ENCODE measurements at regions not wholly inside any gene's neighbourhood (a gene's known extent, or its start where the extent isn't known, plus 50 kb on each side); places are given as distances from the start of the nearest gene placed in this dataset.
A peak's percentile ranks its signal among the peaks of the same experiment; 100 is the strongest.

DNA sequence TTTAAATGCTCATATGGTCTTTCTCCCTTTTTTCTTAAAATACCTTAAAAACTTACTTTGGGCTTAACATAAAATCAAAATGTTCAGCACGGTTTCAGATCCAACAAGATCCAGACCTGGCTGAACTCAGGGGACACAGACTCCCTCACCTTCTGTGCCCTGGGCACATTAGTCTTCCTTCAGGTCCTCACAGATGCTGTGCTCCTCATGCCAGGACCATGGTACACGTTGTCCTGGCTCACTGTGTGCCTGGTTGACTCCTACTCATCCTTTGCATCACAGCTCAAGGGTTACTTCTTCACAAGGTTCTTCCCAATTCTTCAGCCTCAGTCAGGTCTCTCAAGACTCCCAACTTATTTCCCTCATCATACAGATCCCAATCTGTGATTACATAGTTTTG lies 73.6 kb upstream of the TCF21 start:
- TF ChIP-seq CTCF (IDR thresholded peaks at IDR 0.05): no peak

GRCh38 chr6:133816171-133816570 lies 72.7 kb upstream of the TCF21 start:
- TF ChIP-seq CTCF (IDR thresholded peaks at IDR 0.05): no peak
- H3K4me3 Mint-ChIP-seq (ENCODE audit: unreplicated experiment): no peak overlapping the region
- H3K27me3 Mint-ChIP-seq (ENCODE audit: unreplicated experiment): peaks cover 3% of the 10 kb centered on the region
- H3K27ac Mint-ChIP-seq (ENCODE audit: unreplicated experiment): no peak overlapping the region
- no peak for DNase-seq (ENCODE audit: extremely low spot score, unreplicated experiment)
- no peaks in the 10 kb centered on the region for H3K36me3 Mint-ChIP-seq (ENCODE audit: unreplicated experiment)
- no peaks in the 10 kb centered on the region for H3K4me1 Mint-ChIP-seq (ENCODE audit: unreplicated experiment)
- peaks cover 5% of the 10 kb centered on the region for H3K9me3 Mint-ChIP-seq (ENCODE audit: unreplicated experiment)

More for the DNA sequence above, 73.6 kb upstream of the TCF21 start:
- Mint-ChIP-seq H3K4me3 (ENCODE audit: unreplicated experiment) (no peak overlapping the region), H3K27ac (ENCODE audit: unreplicated experiment) (no peak overlapping the region), H3K27me3 (ENCODE audit: unreplicated experiment) (peaks cover 3% of the 10 kb centered on the region), H3K36me3 (ENCODE audit: unreplicated experiment) (no peaks in the 10 kb centered on the region), H3K9me3 (ENCODE audit: unreplicated experiment) (peaks cover 8% of the 10 kb centered on the region), H3K4me1 (ENCODE audit: unreplicated experiment) (no peaks in the 10 kb centered on the region)
- no peak for DNase-seq (ENCODE audit: extremely low spot score, unreplicated experiment)

DNA sequence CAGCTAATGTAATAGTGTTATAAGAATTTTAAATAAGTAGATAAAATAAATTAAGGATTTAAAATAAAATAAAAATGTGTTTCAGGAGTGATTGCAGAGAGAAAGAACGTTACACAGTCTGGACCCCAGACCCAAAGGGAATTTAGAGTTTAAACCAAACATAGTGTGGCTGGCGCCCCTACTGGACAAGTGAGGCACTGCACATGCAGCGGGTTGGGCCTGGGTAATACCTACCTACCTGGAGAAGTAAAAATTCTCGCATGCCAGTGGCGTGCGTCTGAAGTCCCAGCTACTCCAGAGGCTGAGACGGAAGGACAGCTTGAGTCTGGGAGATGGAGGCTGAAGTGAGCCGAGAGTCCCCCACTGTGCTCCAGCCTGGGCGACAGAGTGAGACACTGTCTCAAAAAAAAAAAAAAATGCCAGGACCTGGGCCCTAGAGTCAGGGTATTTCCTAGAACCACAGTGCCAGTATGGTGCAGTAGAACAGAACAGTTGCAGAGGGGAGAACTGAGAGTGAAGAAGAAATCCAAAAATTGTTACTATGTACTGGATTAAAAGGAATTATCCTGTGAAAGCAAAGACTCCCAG lies 71.4 kb upstream of the TCF21 start:
- H3K4me1 Mint-ChIP-seq (ENCODE audit: unreplicated experiment): no peaks in the 10 kb centered on the region
- H3K36me3 Mint-ChIP-seq (ENCODE audit: unreplicated experiment): no peaks in the 10 kb centered on the region
- no peak overlapping the region for H3K4me3 Mint-ChIP-seq (ENCODE audit: unreplicated experiment)

DNA sequence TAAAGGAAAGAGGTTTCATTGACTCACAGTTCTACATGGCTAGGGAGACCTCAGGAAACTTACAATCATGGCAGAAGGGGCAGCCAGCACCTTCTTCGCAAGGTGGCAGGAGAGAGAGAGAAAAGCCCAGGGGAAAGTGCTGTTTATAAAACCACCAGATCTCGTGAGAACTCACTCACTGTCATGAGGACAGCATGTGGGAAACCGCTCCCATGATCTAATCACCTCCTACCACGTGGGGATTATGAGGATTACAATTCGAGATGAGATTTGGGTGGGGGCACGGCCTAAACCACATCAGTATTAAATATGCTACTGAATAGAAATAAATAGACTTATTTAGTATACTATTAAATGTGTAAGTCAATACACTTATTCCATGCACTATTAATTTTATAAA lies 70.6 kb upstream of the TCF21 start:
- DNase-seq (ENCODE audit: extremely low spot score, unreplicated experiment): no peak
- no peaks in the 10 kb centered on the region for H3K9me3 Mint-ChIP-seq (ENCODE audit: unreplicated experiment)
- TF ChIP-seq CTCF (IDR thresholded peaks at IDR 0.05): no peak
- H3K36me3 Mint-ChIP-seq (ENCODE audit: unreplicated experiment): no peaks in the 10 kb centered on the region
- no peak overlapping the region for H3K4me3 Mint-ChIP-seq (ENCODE audit: unreplicated experiment)
- H3K27ac Mint-ChIP-seq (ENCODE audit: unreplicated experiment): no peak overlapping the region
- H3K27me3 Mint-ChIP-seq (ENCODE audit: unreplicated experiment): peaks cover 3% of the 10 kb centered on the region
- no peaks in the 10 kb centered on the region for H3K4me1 Mint-ChIP-seq (ENCODE audit: unreplicated experiment)

More for the DNA sequence above, 71.4 kb upstream of the TCF21 start:
- Mint-ChIP-seq H3K27ac (ENCODE audit: unreplicated experiment) (no peak overlapping the region), H3K9me3 (ENCODE audit: unreplicated experiment) (no peaks in the 10 kb centered on the region), H3K27me3 (ENCODE audit: unreplicated experiment) (peaks cover 3% of the 10 kb centered on the region)
- TF ChIP-seq CTCF (IDR thresholded peaks at IDR 0.05): peak; percentile 59
- no peak for DNase-seq (ENCODE audit: extremely low spot score, unreplicated experiment)

DNA sequence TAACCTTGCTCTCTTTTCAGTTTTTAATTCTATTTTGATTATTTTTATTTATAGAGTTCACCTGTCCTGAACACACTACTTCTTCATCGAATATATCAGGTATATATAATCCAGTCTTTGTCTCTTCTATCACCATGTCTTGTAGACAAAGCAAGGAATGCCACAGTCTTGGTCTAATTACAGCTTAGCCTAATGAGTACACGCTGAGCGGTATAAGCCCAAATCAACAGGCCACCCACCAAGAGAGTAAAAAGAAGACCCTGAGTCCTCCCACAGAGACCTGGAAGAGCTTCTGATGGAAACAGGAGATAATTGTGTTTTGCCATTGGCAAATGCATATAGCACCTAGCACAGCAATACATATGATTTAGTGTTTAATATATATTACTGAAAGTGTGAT lies 68.7 kb upstream of the TCF21 start:
- Mint-ChIP-seq H3K4me1 (ENCODE audit: unreplicated experiment) (no peaks in the 10 kb centered on the region), H3K27me3 (ENCODE audit: unreplicated experiment) (peaks cover 3% of the 10 kb centered on the region), H3K9me3 (ENCODE audit: unreplicated experiment) (no peaks in the 10 kb centered on the region), H3K27ac (ENCODE audit: unreplicated experiment) (no peak overlapping the region), H3K4me3 (ENCODE audit: unreplicated experiment) (no peak overlapping the region), H3K36me3 (ENCODE audit: unreplicated experiment) (no peaks in the 10 kb centered on the region)
- no peak for TF ChIP-seq CTCF (IDR thresholded peaks at IDR 0.05)
- no peak for DNase-seq (ENCODE audit: extremely low spot score, unreplicated experiment)

All from osteocyte (in vitro differentiated cells).